HCT116 (cell line): ENCODE measurements at regions not wholly inside any gene's neighbourhood (a gene's known extent, or its start where the extent isn't known, plus 50 kb on each side); places are given as distances from the start of the nearest gene placed in this dataset.

Experiments
- EGR1 ChIP-seq: IDR thresholded peaks from 2 replicates; pipeline ENCODE4 v1.6.1; 2012; ENCODE audit warnings: low read depth
- JUND ChIP-seq: IDR thresholded peaks from 2 replicates; pipeline ENCODE4 v1.6.1; 2012
- POLR2A ChIP-seq: IDR thresholded peaks from 2 replicates; pipeline ENCODE4 v1.7.0; 2011; ENCODE audit warnings: borderline replicate concordance; ENCODE audit not compliant: insufficient read depth, insufficient read length; ENCODE audit errors: extremely low read depth
- POLR2AphosphoS5 ChIP-seq: IDR thresholded peaks from 2 replicates; pipeline ENCODE4 v1.6.1; 2011; ENCODE audit warnings: mild to moderate bottlenecking, low read depth, low read length, moderate library complexity
- TF ChIP-seq, protein P1 (sequence below), 3 experiments: fragments of 200-600 bp in 1 of 3; sonication (generic) in 1 of 3; IDR thresholded peaks in 2 of 3; conservative IDR thresholded peaks in 1 of 3; 2 replicates each; pipeline ENCODE4 v1.5.1; 2012 to 2017; ENCODE audit warnings: low read depth in 2 of 3, low read length in 2 of 3, antibody characterized with exemption in 1 of 3, borderline replicate concordance in 1 of 3, control low read depth in 1 of 3, mild to moderate bottlenecking in 1 of 3, mixed read lengths in 1 of 3, mixed run types in 1 of 3, moderate library complexity in 1 of 3; ENCODE audit not compliant: insufficient read depth in 1 of 3
- TF ChIP-seq, protein P2 (sequence below): IDR thresholded peaks from 2 replicates; pipeline ENCODE4 v1.6.1; 2012

DNA sequence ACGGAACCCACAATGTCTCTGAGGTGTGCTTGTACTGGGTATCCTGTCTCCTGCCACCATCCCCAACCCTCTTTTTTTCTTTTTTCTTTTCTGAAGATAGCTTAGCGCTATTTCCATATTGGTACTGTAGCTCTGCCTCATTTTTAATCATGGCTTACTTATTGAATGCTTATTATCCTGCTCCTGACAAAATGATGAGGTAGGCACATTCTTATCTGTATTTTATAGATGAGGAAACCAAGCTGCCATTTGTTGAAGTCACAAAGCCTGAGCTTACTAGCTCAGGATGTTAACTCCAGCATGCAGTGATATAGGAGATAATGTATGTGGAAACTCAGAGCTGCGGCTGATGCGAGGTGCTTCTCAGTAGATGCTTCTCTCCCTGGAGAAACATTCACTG is 61.4 kb upstream of the GPR6 start:
- TF ChIP-seq, protein P1, sequence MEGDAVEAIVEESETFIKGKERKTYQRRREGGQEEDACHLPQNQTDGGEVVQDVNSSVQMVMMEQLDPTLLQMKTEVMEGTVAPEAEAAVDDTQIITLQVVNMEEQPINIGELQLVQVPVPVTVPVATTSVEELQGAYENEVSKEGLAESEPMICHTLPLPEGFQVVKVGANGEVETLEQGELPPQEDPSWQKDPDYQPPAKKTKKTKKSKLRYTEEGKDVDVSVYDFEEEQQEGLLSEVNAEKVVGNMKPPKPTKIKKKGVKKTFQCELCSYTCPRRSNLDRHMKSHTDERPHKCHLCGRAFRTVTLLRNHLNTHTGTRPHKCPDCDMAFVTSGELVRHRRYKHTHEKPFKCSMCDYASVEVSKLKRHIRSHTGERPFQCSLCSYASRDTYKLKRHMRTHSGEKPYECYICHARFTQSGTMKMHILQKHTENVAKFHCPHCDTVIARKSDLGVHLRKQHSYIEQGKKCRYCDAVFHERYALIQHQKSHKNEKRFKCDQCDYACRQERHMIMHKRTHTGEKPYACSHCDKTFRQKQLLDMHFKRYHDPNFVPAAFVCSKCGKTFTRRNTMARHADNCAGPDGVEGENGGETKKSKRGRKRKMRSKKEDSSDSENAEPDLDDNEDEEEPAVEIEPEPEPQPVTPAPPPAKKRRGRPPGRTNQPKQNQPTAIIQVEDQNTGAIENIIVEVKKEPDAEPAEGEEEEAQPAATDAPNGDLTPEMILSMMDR (IDR thresholded peaks at IDR 0.05 in 2 of 3, conservative IDR thresholded peaks at IDR 0.05 in 1 of 3; ENCODE audit: borderline replicate concordance in 1 of 3, insufficient read depth in 1 of 3, low read depth in 2 of 3, low read length in 2 of 3), result no peak
- TF ChIP-seq JUND (no peak), POLR2A (no peak), POLR2AphosphoS5 (no peak), EGR1 (no peak)
- TF ChIP-seq, protein P2, sequence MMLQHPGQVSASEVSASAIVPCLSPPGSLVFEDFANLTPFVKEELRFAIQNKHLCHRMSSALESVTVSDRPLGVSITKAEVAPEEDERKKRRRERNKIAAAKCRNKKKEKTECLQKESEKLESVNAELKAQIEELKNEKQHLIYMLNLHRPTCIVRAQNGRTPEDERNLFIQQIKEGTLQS, result no peak
